Erythroblast (primary cell): ENCODE measurements at regions not wholly inside any gene's neighbourhood (a gene's known extent, or its start where the extent isn't known, plus 50 kb on each side); places are given as distances from the start of the nearest gene placed in this dataset.

Experiments used
- GATA1 ChIP-seq: IDR thresholded peaks from 2 replicates; pipeline ENCODE4 v1.6.1; 2011; ENCODE audit warnings: low read depth, mild to moderate bottlenecking, control low read depth, low read length, moderate library complexity
- POLR2A ChIP-seq: IDR thresholded peaks from 2 replicates; pipeline ENCODE4 v1.6.1; 2011; ENCODE audit warnings: mild to moderate bottlenecking, low read length

- TF ChIP-seq POLR2A = no peak
- no peak for TF ChIP-seq GATA1
These were observed 206.4 kb upstream of the PACRGL start for GRCh38 chr4:20493761-20494353.
